Cardiac muscle cell (in vitro differentiated cells and primary cell): ENCODE measurements at regions not wholly inside any gene's neighbourhood (a gene's known extent, or its start where the extent isn't known, plus 50 kb on each side); places are given as distances from the start of the nearest gene placed in this dataset.

ENCODE experiments used
- DNase-seq, 2 donors: peaks; one replicate each; pipeline versions ENCODE4 v3.0.0 to v3.0.0-alpha.2; 2010 to 2017; ENCODE audit warnings: low read depth in 1 of 2, low spot score in 1 of 2
- H3K27ac ChIP-seq: fragments of 200-600 bp; sonication (generic); 2 replicates; pipeline ENCODE4 v1.5.1; 2016
- H3K27me3 ChIP-seq: fragments of 200-600 bp; sonication (generic); 2 replicates; pipeline ENCODE4 v1.6.0; 2016; ENCODE audit warnings: control low read depth
- H3K36me3 ChIP-seq: fragments of 200-600 bp; sonication (generic); 2 replicates; pipeline ENCODE4 v1.5.1; 2016; ENCODE audit warnings: control low read depth
- H3K4me1 ChIP-seq: fragments of 200-600 bp; sonication (generic); 2 replicates; pipeline ENCODE4 v1.8.1; 2017; ENCODE audit warnings: low read depth, mild to moderate bottlenecking, mixed run types
- H3K4me3 ChIP-seq: fragments of 200-600 bp; sonication (generic); 2 replicates; pipeline ENCODE4 v1.5.1; 2016; ENCODE audit warnings: mild to moderate bottlenecking
- H3K9me3 ChIP-seq: fragments of 200-600 bp; sonication (generic); 2 replicates; pipeline ENCODE4 v1.5.1; 2017; ENCODE audit warnings: low read depth, mild to moderate bottlenecking, control low read depth
- CTCF ChIP-seq: IDR thresholded peaks from 2 replicates; pipeline ENCODE4 v1.5.1; 2012; ENCODE audit warnings: low read depth, mild to moderate bottlenecking, low read length

- Histone ChIP-seq H3K27me3 (no peaks in the 10 kb centered on the region), H3K36me3 (no peaks in the 10 kb centered on the region), H3K27ac (no peak overlapping the region), H3K9me3 (no peaks in the 10 kb centered on the region), H3K4me1 (no peaks in the 10 kb centered on the region), H3K4me3 (no peak overlapping the region)
- no peak for TF ChIP-seq CTCF
- no peak for DNase-seq
These were observed 266.4 kb downstream of the MAFB start for GRCh38 chr20:40422656-40423055.

- H3K9me3 ChIP-seq = no peaks in the 10 kb centered on the region
- H3K36me3 ChIP-seq = no peaks in the 10 kb centered on the region
- no peak overlapping the region for H3K4me3 ChIP-seq
- H3K4me1 ChIP-seq = no peaks in the 10 kb centered on the region
- no peak for TF ChIP-seq CTCF
- H3K27ac ChIP-seq = no peak overlapping the region
- no peaks in the 10 kb centered on the region for H3K27me3 ChIP-seq
- DNase-seq = no peak
These were observed 272.8 kb downstream of the MAFB start for GRCh38 chr20:40416274-40416673.

- no peaks in the 10 kb centered on the region for H3K4me1 ChIP-seq
- DNase-seq = no peak
- no peak overlapping the region for H3K4me3 ChIP-seq
- TF ChIP-seq CTCF = no peak
- no peaks in the 10 kb centered on the region for H3K27me3 ChIP-seq
- no peaks in the 10 kb centered on the region for H3K9me3 ChIP-seq
- no peak overlapping the region for H3K27ac ChIP-seq
- no peaks in the 10 kb centered on the region for H3K36me3 ChIP-seq
These were observed 274.0 kb downstream of the MAFB start for GRCh38 chr20:40414843-40415615.

GRCh38 chr20:40410028-40410427 is 279.0 kb downstream of the MAFB start:
- Histone ChIP-seq H3K4me3 (no peak overlapping the region), H3K4me1 (no peaks in the 10 kb centered on the region), H3K9me3 (no peaks in the 10 kb centered on the region), H3K27ac (no peak overlapping the region), H3K27me3 (no peaks in the 10 kb centered on the region), H3K36me3 (no peaks in the 10 kb centered on the region)
- TF ChIP-seq CTCF = no peak
- no peak for DNase-seq

- Histone ChIP-seq H3K36me3 (no peaks in the 10 kb centered on the region), H3K9me3 (no peaks in the 10 kb centered on the region), H3K4me3 (no peak overlapping the region), H3K27ac (no peak overlapping the region), H3K27me3 (no peaks in the 10 kb centered on the region), H3K4me1 (no peaks in the 10 kb centered on the region)
- no peak for TF ChIP-seq CTCF
- DNase-seq = no peak
These were observed 291.6 kb downstream of the MAFB start for GRCh38 chr20:40397467-40397866.
